Tibial artery (tissue), 4 donors: ENCODE measurements at regions not wholly inside any gene's neighbourhood (a gene's known extent, or its start where the extent isn't known, plus 50 kb on each side); places are given as distances from the start of the nearest gene placed in this dataset.

Experiments used
- DNase-seq, 2 donors: peaks; one replicate each; pipeline ENCODE4 v3.0.0-alpha.2; 2019
- H3K27ac ChIP-seq, 2 donors: fragments of 200-600 bp; sonication (generic) in 1 of 2; 1 replicate in 1 of 2; 2 replicates in 1 of 2; pipeline ENCODE4 v1.5.1; 2018 to 2019; ENCODE audit warnings: mild to moderate bottlenecking in 1 of 2
- H3K27me3 ChIP-seq, 2 donors: fragments of 200-600 bp; sonication (generic) in 1 of 2; one replicate each; pipeline versions ENCODE4 v1.5.1 to v1.6.0; 2016 to 2019
- H3K36me3 ChIP-seq, 3 donors: fragments of 200-600 bp; sonication (generic) in 2 of 3; one replicate each; pipeline ENCODE4 v1.5.1; 2016 to 2019; ENCODE audit warnings: mild to moderate bottlenecking in 2 of 3
- H3K4me1 ChIP-seq, 4 donors: fragments of 200-600 bp; sonication (generic) in 2 of 4; 1 replicate in 3 of 4; 2 replicates in 1 of 4; pipeline ENCODE4 v1.5.1; 2016 to 2019
- H3K4me3 ChIP-seq, 2 donors: fragments of 200-600 bp; sonication (generic) in 1 of 2; 1 replicate in 1 of 2; 2 replicates in 1 of 2; pipeline ENCODE4 v1.5.1; 2018 to 2019; ENCODE audit warnings: mild to moderate bottlenecking in 2 of 2
- H3K9me3 ChIP-seq, 3 donors: fragments of 200-600 bp; sonication (generic) in 1 of 3; one replicate each; pipeline ENCODE4 v1.5.1; 2016 to 2019
- intact Hi-C: fragments of 100-400 bp; cut with DNase I; formaldehyde crosslinking; loops from one replicate; pipeline ENCODE4 v1.15.0; 2023; ENCODE audit warnings: low total_unique reads
- TF ChIP-seq, protein P1 (sequence below), 2 experiments: fragments of 200-600 bp in 1 of 2; fragments of 450-650 bp in 1 of 2; IDR thresholded peaks; one replicate each; pipeline ENCODE4 v1.5.1; 2017 to 2019; ENCODE audit warnings: antibody characterized with exemption in 2 of 2, mild to moderate bottlenecking in 1 of 2, moderate library complexity in 1 of 2

DNA sequence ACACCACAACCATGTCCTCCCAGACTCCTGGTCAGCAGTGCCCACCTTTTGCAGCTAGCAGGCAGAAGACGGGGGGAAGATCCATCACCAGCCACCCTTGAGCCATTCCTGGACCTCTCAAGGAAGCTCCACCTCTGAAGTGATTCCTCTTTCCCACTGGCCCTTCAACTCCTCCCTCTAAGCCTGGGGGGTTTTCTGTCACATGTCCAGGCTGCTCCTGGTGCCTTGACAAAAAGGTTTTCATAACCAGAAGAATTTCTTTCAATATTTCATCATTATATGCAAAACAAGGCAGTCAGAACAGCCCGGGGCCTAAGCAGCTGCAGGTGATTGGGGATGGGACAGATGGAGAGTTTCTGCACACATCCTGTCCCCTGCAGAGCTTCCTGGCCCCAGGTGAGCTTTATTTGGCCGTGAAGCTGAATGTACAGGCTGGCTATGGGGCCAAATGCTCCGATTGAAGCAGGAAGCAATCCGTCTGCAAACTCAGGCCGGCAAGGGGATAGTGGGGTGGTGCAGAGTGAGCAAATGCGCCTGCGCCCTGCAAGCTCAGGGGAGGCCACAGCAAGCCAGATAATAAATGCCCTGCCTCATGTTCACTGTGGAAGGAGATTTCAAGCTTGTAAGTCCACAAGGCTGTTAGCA, 173.5 kb downstream of the C5orf15 start:
- no peak overlapping the region for H3K27ac ChIP-seq
- no peaks in the 10 kb centered on the region for H3K36me3 ChIP-seq
- DNase-seq: no peak
- H3K27me3 ChIP-seq: no peaks in the 10 kb centered on the region
- intact Hi-C loops: no loop called here
- H3K9me3 ChIP-seq: no peaks in the 10 kb centered on the region
- H3K4me1 ChIP-seq: peaks cover 0 to 11% (median 0%) of the 10 kb centered on the region in 4 donors
- TF ChIP-seq, protein P1, sequence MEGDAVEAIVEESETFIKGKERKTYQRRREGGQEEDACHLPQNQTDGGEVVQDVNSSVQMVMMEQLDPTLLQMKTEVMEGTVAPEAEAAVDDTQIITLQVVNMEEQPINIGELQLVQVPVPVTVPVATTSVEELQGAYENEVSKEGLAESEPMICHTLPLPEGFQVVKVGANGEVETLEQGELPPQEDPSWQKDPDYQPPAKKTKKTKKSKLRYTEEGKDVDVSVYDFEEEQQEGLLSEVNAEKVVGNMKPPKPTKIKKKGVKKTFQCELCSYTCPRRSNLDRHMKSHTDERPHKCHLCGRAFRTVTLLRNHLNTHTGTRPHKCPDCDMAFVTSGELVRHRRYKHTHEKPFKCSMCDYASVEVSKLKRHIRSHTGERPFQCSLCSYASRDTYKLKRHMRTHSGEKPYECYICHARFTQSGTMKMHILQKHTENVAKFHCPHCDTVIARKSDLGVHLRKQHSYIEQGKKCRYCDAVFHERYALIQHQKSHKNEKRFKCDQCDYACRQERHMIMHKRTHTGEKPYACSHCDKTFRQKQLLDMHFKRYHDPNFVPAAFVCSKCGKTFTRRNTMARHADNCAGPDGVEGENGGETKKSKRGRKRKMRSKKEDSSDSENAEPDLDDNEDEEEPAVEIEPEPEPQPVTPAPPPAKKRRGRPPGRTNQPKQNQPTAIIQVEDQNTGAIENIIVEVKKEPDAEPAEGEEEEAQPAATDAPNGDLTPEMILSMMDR (IDR thresholded peaks at IDR 0.05): no peak
- H3K4me3 ChIP-seq: no peak overlapping the region

DNA sequence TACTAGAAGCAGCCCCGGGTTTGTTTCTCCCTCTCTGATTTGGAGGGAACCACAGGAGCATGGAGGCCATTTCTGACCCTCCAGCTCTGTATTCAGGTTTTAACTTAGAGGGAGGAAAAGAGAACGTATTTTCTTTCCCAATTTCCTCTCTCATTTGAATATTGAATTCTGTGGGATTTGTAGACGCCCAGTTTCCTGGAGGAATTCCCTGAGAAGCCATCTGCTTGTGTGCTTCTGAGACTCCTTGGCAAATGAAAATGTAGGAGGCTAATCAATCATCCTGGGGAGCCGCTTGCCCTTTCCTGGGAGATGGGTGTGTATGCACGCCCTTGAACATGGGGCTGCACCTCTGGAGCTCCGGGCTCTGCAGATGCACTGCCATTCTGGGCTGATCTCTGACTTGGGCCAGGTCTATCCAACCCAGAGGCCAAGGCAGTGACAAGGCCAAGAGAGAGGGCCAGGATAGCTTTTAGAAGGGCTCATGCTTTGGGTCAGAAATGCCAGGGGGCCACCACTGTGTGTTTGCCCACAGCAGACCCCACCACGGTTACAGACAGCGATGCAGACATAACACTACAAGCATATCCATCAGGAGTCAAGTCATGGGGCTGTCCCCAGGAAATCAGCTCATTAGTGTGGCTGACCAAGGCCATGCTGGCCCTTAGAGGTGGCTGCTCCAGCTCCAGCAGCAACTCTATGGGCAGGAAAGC, 174.5 kb downstream of the C5orf15 start:
- Histone ChIP-seq H3K27me3 (no peaks in the 10 kb centered on the region), H3K9me3 (no peaks in the 10 kb centered on the region), H3K4me1 (peaks cover 0 to 11% (median 0%) of the 10 kb centered on the region in 4 donors), H3K36me3 (no peaks in the 10 kb centered on the region), H3K27ac (no peak overlapping the region), H3K4me3 (no peak overlapping the region)
- intact Hi-C loops: no loop called here
- no peak for DNase-seq
- TF ChIP-seq, protein P1 (IDR thresholded peaks at IDR 0.05): no peak

DNA sequence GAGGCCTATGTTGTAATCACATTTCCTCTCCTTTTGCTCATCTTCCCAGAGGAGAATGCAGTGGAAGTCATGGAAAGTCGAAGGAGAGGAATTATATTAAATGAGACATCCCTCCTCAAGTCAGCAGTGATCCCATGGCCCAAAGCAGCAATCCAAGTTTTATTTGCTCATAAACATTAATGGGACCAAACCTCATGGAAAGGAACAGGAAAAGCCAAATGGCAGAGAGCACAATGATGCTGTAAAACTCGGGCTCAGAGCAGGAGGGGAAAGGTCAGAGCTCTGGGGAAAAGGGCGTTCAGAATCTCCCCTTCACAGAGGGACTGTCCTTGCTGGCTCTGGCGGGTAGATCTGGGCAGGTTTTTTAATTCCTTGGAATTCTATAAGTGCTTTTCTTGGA, 175.8 kb downstream of the C5orf15 start:
- TF ChIP-seq, protein P1 (IDR thresholded peaks at IDR 0.05): no peak
- Histone ChIP-seq H3K36me3 (no peaks in the 10 kb centered on the region), H3K4me1 (peaks cover 0 to 11% (median 0%) of the 10 kb centered on the region in 4 donors), H3K27ac (no peak overlapping the region), H3K27me3 (no peaks in the 10 kb centered on the region), H3K4me3 (no peak overlapping the region), H3K9me3 (no peaks in the 10 kb centered on the region)
- intact Hi-C loops: no loop called here
- no peak for DNase-seq

DNA sequence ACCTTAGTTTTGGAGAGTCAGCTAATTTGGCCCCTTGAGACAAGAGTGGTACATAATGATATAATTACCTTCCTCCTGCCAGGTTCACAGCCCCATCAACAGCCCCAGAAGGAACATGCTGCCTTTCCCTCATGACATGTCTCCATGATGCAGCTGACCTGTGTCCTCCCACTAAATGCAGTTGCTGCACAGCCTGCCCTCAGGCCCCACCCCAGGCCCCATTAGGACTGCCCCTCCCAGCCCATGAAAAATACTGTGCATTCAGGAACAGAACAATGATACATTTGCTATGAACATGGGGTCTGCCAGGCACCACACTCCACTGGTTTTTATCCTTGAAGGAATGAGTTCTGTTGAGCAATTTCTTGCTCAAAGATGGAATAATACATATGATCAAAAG, 176.4 kb downstream of the C5orf15 start:
- Histone ChIP-seq H3K9me3 (no peaks in the 10 kb centered on the region), H3K36me3 (no peaks in the 10 kb centered on the region), H3K27me3 (no peaks in the 10 kb centered on the region), H3K27ac (no peak overlapping the region), H3K4me1 (peaks cover 0 to 7% (median 0%) of the 10 kb centered on the region in 4 donors), H3K4me3 (no peak overlapping the region)
- DNase-seq: no peak
- TF ChIP-seq, protein P1 (IDR thresholded peaks at IDR 0.05): no peak
- intact Hi-C loops: no loop called here

DNA sequence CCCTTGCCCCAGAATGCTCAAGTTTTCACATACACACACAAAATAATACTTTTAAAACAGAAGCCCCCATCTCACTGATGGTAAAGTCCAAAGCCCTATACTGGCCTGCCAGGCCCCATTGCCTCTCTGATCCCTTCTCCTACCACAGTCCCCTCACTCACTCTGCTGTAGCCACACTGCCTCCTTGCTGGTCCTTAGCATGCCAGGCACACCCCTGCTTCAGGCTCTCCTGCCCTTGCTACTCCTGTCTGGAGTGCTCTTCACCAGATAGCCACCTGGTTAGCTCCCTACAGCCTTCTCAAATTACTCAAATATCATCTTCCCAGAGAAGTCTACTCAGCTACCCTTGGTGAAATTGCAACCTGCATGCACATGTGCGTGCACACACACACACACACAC, 177.5 kb downstream of the C5orf15 start:
- Histone ChIP-seq H3K4me1 (no peaks in the 10 kb centered on the region), H3K27me3 (no peaks in the 10 kb centered on the region), H3K27ac (no peak overlapping the region), H3K9me3 (no peaks in the 10 kb centered on the region), H3K36me3 (no peaks in the 10 kb centered on the region), H3K4me3 (no peak overlapping the region)
- TF ChIP-seq, protein P1 (IDR thresholded peaks at IDR 0.05): no peak
- DNase-seq: no peak
- intact Hi-C loops: no loop called here
